Activated CD4-positive, CD25-positive, alpha-beta regulatory T cell treated with anti-CD3 and anti-CD28 coated beads, Interleukin-2, amount 50 U/mL, for 72 hours (primary cell): ENCODE measurements at regions not wholly inside any gene's neighbourhood (a gene's known extent, or its start where the extent isn't known, plus 50 kb on each side); places are given as distances from the start of the nearest gene placed in this dataset.

ENCODE experiments used
- DNase-seq: peaks from one replicate; pipeline ENCODE4 v3.0.0; 2021

DNA sequence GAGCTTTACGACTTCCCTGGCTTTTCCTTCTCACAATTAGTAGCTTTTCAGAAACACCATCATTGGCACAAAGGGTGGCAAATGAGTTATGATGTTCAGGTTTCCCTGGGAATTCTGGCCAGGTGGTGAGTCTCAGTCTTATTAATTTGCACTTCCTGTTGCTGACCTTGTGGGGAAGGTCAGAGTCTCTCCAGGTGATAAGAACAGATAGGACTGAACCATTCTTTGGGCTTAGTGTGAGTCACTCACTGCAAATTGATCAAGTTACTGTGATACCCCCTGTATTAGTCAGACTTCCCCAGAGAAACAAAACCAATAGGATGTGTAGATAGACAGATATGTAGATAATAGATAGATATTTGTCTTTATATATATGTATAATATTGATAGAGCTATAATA, 53.8 kb upstream of the RANBP3L start:
- no peak for DNase-seq

GRCh38 chr5:36356915-36357314, 55.2 kb upstream of the RANBP3L start:
- DNase-seq = no peak

DNA sequence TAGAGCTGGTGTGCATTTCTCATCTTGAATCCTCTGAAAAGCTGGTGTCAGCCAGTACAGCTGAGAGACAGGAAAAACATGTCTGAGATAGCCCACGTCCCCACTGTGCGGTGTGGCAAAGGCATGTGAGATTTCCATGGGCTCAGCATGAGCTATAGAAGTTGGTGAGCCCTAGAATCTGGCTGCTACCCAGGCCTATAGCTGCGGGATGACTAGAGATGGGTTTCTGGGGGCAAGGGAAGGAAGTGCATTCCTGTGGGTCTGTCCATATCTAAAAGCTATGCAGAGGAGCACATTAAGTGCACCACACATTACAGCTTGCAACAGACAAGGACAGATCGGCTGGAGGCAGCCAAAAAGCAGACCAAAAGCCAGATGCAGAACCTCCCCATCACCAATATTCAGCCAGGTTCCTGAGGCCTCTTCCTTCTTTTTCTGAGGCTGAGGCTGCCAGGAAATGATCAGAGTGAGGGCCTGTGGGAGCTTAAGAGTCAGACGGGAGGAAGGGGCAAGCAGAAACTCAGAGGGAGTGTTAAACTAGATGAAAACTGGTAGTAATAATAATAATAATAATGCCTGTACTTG, 55.8 kb upstream of the RANBP3L start:
- DNase-seq = no peak

DNA sequence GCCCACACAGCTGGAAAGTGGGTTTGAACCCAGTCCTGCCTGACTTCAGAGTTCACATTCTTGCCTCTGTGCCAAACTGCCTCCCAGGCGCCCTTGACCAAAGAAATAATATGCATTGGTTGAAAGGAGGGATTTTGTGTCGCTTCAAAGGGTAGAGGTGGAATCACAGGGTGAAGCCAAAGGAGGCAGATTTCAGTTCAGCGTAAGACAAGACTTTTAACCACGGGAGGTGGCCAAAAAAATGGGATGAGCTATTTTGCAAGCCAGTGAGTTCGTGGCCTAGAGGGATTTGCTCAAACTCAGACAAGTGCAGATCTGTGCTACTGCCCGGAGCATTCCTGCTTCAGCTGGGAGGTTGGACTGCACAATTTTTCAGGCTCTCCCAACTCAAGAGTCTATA, 57.6 kb upstream of the RANBP3L start:
- DNase-seq = no peak

DNA sequence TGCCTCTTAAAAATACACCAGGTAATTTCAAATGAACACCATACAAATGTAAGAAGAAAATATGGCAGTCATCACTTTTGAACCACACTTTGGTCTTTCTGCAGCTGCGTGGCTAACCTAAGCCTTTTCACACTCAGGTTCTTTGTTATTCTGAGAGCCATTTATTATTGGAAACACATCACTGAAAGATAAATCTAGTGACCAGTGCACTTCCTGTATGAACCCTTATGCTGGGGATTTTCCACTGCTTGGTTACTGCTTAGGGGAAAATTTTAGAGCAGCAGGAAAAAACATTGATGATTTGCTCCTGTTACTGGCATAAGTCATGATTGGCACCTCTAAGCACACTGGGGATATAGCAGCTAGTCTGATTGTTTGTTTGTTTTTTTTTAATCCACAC, 58.6 kb upstream of the RANBP3L start:
- DNase-seq = no peak

- DNase-seq = no peak
Measured at GRCh38 chr5:36363101-36363500, 61.4 kb upstream of the RANBP3L start.

DNA sequence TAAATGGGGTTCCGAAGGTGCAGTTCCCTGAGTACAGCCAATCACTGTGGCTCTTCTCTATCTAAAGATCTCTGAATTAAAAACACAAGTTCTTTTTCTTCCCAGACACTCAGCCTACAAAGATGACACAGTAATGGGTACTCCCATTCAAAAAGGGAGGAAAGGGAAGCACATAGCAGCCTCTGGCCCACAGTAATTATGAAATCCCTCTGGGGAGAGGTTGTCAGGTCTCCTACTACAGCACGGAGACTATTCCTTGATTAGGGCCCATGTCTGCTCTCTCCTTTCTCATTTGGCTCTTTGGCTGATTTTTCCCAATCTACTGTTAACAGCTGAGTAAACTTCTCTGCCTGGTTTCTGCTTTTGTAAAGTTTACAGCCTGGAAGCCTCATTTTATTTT, 62.0 kb upstream of the RANBP3L start:
- no peak for DNase-seq

GRCh38 chr5:36364473-36364872, 62.8 kb upstream of the RANBP3L start:
- DNase-seq = no peak

GRCh38 chr5:36365896-36366295, 64.2 kb upstream of the RANBP3L start:
- no peak for DNase-seq

GRCh38 chr5:36366883-36367282, 65.2 kb upstream of the RANBP3L start:
- no peak for DNase-seq

- DNase-seq = no peak
Measured at GRCh38 chr5:36367524-36367923, 65.8 kb upstream of the RANBP3L start.

DNA sequence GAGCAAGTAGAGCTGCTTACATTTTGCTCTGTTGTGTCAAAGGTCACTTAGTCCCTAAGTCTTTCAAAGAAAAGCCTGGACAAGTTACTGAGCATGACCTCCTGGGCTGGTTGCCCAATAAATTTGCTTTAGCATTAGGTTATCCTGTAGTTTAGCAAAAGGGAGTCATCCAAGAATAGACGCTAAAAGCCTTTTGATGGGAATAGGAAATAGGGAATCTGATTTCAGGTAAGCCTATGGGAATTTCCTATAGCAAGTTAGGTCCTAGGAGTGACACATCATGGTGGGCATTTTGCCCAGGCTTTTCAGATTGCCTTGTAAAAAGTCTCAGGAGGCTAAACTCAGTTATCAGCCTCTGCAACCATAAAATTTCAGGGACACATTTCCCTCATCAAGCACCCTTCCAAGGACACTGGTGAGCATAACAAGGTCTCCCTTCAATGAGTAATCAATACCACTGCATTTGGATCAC, 67.6 kb upstream of the RANBP3L start:
- DNase-seq = no peak

- no peak for DNase-seq
Measured at GRCh38 chr5:36370073-36370472, 68.4 kb upstream of the RANBP3L start.

GRCh38 chr5:36371366-36371765, 69.7 kb upstream of the RANBP3L start:
- DNase-seq = no peak

- DNase-seq = no peak
Measured at GRCh38 chr5:36373527-36374086, 71.9 kb upstream of the RANBP3L start.

- DNase-seq = no peak
Measured at GRCh38 chr5:36374266-36374862, 72.7 kb upstream of the RANBP3L start.

DNA sequence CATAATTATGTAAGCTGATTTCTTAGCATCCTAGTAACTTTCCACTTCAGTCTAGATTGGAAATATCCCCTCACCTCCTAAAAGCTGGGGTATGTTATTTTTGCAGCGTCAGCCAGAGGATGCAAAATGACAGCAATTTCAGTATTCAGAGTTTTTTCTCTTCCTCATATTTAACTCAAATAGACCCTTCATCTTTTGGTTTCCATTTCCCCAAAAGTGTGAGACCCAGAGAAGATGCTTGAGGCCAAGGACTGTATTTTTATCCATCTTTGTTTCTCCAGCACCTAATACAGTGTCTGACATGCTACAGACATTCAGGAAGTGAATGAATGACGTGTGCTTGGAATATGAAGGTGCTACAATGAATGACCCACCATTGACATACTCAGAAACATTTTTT, 75.5 kb upstream of the RANBP3L start:
- no peak for DNase-seq

DNA sequence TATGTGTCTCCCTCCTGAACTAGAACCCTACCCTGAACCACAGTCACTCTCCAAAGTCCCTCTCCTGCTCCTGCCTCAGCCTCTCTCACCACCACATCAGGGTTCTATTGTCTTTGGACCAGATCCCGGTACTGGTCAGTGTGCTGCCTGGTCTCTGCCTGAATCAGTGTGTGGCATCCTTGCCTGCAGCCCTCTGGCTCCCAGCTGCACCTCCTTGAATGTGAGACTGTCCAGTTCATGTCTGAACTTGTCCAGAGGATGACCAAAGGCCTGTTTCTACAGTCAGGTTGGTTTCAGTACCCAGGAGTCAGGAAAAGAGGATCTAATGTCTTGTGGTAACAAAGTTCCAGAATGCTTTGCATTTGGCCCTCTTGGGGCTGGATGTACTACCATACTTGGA, 76.8 kb upstream of the RANBP3L start:
- no peak for DNase-seq

DNA sequence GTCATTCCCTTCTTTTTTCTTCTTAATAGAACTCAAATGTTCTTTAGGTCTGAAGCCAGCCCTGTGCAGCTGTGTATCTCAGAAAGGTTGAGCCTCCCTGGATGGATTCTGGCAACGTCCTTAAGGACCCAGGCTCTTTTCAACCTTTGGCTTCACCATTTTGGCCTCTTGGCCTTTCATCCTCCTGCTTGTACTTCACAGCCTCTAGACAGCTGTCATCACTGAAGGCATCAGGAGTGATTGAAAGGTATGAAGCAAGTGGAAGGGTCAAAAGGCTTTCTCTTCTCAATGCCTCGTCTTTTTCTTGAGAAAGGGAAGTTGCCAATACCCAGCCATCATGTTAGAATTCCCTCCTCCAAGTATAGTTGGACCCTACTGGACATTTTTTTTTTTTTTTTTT, 81.2 kb upstream of the RANBP3L start:
- DNase-seq = no peak

GRCh38 chr5:36383942-36384341, 82.2 kb upstream of the RANBP3L start:
- no peak for DNase-seq

DNA sequence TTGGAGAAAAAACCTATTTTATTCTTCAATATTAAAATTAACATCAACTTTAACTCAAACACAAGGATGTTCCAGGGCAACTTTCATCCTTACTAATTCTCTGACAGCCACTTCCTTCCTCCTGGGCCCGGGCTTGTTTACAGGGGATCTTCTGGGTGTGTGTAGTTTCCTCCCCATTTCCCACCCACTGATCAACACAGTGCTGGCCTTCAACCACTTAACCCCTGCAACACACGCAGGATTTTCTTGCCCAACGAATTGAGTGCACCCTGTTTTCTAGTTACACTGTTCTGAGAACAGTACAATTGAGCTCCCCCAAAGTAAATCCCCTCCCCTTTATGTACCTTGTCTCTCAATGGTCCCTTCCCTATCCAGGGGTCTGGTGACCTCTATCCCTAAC, 83.1 kb upstream of the RANBP3L start:
- DNase-seq = no peak

- no peak for DNase-seq
Measured at GRCh38 chr5:36385495-36385894, 83.8 kb upstream of the RANBP3L start.

DNA sequence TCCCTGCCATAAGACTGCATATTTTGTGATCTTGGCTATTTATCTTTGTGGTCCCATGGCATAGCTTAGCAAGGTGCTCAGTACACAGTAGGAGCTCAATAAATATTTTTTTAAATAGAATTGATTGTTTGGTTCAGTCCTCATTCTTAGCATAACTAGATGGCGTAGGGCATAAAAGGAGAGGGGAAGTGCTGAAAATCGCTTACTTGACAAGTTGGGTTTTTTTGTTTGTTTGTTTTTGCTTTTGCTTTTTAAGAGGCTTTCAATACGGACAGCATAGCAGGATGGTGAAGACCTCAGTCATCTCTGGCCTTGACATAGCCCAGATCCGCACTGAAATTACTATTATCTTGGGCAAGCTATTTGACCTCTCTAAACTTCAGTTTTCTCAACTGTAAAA, 86.6 kb upstream of the RANBP3L start:
- DNase-seq = no peak

DNA sequence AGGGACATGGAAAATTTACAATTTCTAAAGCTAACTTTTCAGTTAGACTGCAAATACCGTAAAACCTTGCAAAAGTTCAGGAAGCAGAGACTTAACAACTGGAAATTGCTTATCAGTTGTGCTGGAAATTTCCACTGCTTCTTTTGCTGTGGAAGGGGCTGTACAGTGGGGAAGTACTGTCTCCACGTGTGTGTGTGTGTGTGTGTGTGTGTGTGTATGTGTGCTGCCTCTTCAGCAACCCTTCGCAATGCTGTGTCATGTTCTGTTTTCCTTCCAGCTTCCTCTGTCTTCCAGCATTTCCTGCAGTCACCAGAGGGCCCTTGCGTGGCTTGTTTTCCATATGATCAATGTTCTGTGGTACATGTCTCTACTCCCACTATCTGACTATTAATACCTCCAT, 87.5 kb upstream of the RANBP3L start:
- no peak for DNase-seq

DNA sequence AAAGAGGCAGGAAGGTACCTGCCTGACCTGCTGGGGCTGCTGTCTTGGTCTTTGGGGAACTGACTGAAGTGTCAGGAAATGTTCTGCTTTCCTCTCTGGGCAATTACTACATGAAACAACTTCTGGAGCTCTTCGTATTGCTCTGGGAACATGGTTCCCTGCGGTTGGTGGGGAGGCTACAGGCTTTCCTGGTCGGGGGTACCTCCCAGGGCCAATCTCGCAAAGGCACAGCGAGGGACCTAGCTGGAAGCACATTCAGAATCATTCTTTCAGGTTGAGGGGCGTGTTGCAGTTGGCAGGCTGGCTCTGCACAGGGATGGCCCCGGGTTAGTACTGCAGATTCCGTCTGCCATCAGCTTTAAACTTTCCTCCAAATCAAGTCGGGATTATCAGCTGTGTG, 88.9 kb upstream of the RANBP3L start:
- no peak for DNase-seq
